LNCaP clone FGC (cell line): ENCODE measurements at regions not wholly inside any gene's neighbourhood (a gene's known extent, or its start where the extent isn't known, plus 50 kb on each side); places are given as distances from the start of the nearest gene placed in this dataset.
"Not testable (repeated sequence)": the region's sequence is repeated elsewhere in the genome, so short reads cannot be mapped to it uniquely, and the experiment has no call there.

Experiments
- DNase-seq: peaks from one replicate; pipeline ENCODE4 v3.0.0-alpha.2; 2011; ENCODE audit warnings: low read depth
- H3K4me3 ChIP-seq: 2 replicates; pipeline ENCODE4 v1.5.1; 2011; ENCODE audit warnings: mild to moderate bottlenecking, low read depth, low read length, control low read depth

DNA sequence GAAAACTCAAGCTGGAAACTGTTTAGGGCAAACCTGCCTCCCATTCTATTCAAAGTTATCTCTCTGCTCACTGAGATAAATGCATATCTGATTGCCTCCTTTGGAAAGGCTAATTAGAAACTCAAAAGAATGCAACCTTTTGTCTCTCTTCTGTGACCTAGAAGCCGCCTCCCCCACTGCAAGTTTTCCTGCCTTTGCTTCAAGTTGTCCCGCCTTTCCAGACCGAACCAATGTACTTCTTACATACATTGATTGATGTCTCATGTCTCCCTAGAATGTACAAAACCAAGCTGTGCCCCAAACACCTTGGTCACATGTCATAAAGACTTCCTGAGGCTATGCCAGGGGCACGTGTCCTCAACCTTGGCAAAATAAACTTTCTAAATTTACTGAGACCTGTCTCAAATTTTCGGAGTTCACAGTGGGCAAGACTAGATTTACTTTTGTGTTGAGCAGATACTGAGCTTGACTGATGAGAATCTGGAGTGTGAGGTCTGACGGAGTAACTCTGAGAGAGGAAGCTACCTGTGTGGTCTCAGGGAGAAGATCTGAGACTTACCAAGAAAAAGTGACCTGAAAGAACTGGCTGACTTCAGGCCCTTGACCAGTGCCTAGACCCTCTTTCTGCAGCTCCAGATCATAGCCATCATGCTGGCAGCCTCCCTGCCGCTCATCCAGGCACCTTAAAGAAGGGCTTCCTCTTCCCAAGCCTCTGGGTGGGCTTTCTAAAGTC lies 124.7 kb upstream of the NBPF9 start:
- not testable (repeated sequence) for H3K4me3 ChIP-seq, DNase-seq

DNA sequence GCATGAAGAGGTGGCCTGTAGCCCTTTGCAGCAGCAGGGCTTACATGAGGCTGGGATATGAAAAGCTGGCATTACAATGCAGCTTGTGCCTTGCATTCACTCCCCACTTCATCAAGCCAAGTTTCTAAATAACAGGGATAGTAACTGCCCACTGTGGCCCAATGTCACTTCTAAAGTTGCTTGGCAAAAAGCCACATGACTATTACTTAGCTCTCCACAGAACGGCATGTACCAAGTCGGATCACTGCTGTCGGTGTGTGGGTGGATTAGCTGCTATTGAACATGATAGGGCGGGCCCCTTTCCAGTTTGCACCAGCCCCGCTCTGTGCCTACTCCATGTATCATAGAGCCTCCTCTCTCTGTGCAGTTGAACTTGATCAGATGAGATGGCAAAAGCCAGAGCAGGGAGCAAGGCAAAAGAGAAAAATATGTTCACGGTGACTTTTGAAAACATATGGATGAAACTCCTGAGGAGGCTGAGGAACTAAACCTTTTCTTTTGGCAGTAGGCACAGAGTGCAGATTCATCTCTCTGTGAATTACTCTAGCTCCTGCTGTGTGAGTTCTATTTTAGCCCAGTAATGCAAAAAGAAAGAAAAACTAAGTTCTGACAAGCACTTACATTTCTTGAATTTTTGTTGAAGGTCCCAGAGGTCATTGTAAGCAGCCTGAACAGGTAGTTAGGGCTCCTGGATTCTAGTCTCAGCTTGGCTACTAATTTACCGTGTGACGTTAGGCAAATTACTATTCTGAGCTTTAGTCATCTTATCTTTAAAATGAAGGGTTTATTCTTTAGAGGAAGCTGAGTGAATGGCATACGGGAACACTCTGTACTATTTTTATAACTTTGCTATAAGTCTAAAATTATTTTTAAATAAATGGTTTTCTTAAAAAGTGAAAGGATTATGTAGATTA lies 125.6 kb upstream of the NBPF9 start:
- not testable (repeated sequence) for H3K4me3 ChIP-seq, DNase-seq

DNA sequence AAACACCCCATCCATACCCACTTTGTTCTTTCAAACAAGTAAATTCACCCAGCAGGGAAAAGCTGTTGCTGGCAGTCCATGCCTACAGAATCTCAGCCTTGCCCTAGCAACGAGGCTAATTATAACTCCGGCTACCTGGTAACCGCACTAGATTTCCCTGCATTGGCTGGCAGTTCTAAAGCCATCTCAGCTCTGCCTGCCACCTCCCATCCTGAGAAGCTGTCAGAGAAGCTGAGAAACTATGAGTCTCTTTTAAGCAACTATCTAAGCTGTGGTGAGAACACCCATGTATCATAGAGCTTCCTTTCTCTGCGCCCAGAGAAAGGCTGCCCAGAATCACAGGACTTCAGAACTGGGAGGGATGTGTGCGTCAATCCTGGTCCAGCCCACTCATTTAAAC lies 126.5 kb upstream of the NBPF9 start:
- H3K4me3 ChIP-seq, DNase-seq: not testable (repeated sequence)

DNA sequence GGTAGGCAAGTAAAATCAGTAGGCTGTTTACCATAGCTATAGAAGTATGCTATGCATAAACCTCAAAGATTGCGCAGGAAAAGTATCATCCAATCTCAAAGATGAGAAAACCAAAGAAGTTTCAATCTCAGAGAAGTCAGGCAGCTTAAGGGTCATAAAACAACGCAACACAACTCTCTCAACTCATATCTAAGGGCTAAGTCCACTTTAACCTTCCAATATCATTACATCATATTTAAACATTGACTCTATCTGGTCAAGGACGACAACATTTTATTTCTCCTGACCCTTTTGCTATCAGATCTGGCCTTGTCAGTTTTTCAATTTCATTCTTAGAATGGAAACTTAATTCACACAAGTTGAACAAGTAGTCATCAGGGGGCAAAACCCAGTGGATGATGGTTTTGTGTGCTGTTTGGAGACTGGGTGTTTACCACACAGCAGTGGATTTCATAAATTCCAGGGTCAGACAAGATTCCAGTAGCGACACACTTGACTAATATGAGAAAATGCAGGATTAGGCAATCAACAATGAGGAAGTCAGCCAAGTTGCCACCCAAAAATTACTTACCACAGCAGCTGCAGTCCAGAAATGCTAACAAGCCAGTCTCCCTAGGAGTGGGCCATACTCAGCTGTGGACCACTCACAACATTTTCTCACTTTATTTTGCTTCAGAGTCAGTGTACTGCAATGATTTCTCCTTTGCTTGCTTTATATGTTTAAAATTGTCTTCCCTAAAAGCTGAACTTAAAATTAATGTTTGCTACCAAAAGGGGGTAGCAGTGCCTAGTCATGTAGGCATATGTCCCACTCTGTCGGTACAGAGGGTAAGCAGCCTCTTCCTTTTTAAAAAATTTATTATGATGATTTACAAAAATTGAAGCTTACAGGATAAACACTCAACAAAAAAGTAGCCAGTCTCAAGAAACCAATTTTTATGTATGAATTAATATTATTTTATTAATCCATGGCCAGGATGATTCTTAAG lies 131.9 kb upstream of the NBPF9 start:
- H3K4me3 ChIP-seq, DNase-seq: not testable (repeated sequence)

DNA sequence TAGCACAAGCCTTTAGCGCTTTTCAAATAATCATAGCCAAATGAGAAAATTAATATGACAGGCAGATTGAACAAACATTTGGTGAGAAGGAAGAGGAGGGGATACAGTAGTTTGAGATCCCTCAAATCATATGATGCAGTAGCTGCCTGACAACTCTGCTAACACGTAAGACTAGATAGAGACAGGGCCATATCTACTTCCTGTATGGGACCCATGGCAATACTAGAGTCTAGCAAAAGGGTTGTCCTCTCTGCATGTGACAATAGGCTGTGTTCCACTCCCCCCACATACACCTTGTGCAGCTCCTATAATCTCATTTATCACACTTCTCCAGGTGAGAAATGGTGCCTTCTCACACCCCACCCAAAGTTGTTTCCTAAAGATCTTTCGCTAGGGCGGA lies 134.2 kb upstream of the NBPF9 start:
- not testable (repeated sequence) for DNase-seq, H3K4me3 ChIP-seq

DNA sequence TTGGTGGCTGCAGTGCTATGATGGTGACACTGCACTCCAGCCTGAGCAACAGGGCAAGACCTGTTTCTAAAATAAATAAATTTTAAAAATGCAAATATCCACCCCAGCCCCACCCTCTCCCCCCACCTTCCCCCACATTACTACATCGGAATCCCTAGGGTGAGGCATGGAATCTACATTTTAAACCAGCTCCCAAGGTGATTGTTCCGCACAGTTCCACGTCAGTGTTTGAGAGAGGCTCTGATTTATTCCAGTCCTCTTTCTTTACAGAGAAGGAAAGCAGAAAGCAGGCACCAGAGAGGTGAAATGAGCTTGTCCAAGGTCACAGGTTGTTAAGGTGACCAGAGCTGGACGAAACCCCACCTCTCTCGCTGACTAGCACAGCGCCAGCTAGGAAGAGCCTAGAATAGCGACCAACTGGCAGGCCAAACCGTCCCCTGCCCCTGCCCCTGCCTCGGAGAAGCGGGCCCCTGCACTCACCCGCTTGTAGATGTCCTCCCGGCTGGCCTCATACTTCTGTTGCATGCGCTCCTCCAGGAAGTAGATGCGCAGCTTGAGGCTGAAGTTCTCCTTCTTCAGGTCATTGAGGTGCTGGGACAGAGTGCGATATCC lies 136.7 kb upstream of the NBPF9 start:
- not testable (repeated sequence) for DNase-seq, H3K4me3 ChIP-seq

DNA sequence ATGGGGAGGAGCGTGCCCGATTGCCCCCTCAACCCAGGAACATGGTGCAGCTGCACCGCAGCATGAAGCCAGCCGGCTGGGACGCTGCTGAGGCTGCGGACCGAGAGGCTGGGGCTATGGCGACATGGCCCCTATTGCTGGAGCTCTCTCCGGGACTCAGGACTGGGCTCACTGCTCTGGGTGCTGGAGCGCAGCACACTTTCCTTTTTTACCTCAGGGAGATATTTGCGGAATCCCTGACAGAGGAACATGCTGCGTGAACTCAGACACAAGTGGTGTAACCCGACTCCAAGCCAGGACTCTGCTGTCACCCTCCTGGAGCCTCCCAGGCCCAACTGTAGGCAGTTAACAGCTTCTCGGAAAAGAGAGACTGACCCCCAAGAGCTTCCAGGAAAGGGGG lies 137.2 kb upstream of the NBPF9 start:
- H3K4me3 ChIP-seq, DNase-seq: not testable (repeated sequence)

DNA sequence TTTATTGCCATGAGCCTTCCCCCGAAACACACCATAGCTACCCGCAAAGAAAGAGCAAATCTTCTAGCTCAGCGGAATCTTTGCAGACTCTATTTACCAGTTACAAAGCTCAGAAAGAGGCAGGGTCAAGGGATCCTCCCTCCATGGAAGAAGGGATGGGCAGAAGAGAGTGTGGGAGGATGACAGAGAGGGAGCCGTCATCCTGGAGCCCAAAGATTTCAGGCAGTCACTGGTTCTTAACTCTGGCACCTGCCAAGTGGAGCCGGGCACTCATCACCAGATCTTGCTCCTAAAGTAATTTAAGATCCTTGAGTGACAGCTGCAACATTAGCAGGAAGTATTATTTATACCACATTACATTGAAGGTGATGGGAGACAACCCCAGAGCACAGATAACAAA lies 137.9 kb upstream of the NBPF9 start:
- not testable (repeated sequence) for DNase-seq, H3K4me3 ChIP-seq

DNA sequence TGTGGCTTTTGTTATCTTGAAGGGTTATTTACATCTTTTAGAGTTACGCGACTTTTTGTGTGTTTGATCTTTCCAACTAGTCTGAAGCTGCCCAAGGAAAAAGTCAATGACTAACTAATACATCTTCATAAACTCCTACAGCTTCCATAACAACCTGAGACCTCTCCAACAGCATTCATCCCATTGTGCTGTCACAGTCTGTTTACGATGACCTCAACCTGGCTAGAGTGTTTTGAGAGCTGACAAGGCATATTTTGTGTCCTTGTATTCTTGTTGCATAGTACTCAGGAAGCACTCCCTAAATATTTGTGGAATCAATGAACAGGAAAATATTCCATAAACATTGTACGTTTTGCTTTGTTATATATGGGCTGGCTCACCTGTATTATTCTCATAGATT lies 140.2 kb upstream of the NBPF9 start:
- DNase-seq, H3K4me3 ChIP-seq: not testable (repeated sequence)

DNA sequence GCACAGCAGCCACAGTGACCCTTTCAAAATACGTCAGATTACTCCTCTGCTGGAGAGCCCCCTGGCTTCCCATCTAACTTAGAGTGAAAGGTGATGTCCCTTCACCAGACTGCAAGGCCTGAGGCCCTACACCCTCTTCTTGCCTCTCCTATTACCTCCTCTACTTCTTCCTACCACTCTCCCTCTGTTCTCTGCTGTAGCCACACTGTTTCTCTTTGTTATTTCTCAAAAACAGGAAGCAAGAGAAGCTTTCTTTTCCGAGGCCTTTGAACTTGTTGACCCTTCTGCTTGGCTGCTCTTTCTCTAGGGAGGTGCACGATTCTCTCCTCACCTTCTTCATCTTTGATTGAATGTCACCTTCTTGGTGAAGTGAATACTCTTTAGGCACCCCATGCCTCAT lies 141.3 kb upstream of the NBPF9 start:
- not testable (repeated sequence) for DNase-seq, H3K4me3 ChIP-seq

DNA sequence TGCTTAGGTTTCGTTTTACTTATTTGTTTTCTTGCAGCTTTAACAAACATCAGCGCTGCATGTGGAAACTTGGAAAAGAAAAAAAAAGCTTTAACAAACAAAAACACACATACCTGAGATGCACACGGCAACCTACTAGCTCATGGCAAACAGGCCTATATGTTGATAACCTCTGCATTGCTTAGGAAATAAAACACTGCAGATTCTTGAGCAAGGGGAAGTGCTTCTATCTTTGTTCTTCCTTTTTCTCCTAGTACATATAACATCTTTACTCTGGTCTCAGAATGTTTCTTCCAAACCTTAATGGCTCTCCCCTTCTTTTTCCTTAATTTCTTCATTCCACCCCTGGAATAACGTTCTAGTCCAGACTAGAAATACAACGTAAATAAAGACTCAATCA lies 142.9 kb upstream of the NBPF9 start:
- DNase-seq, H3K4me3 ChIP-seq: not testable (repeated sequence)

DNA sequence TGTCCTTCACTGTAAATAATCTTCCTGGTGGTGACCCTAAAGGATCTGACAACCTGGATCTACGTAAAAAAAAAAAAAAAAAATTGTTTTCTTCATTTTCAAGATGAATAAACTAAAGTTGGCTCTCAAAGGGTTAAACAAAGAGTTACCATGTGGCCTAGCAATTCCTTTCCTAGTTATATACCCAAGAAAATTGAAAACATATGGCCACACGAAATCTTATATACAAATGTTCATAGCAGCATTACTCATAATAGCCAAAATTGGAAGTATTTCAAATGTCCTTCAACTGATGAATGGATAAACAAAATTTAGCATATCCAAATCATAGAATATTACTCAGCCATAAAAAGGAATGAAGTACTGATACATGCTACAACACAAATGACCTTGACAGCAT lies 145.3 kb upstream of the NBPF9 start:
- DNase-seq, H3K4me3 ChIP-seq: not testable (repeated sequence)

DNA sequence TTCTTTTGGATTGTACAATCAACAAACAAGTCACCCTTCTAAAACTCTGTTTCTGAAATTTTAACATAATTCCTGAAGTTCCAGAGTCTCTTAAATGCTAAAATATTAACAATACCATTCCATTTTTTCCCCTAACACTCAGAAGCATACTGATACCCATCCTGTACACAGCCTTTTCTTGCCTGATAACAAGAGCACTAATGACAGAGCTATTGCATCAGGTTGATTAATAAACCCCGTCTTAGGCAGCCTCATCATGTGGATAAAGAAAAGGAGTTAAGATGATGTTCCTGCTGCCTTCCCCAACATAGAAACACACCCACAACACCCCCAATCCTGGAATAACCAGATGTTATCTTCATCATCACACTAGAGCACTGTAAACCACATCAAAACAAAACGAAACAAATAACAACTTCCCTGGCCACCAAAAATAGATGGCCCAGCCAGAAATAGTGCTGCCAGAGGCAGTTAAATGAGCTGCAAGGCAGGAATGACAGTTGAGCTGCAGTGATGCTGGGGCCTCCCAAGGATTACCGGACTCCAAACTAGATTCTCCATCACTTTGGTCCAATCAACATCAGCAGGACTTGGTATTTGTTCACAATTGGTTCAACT lies 146.6 kb upstream of the NBPF9 start:
- DNase-seq: not testable (repeated sequence)

DNA sequence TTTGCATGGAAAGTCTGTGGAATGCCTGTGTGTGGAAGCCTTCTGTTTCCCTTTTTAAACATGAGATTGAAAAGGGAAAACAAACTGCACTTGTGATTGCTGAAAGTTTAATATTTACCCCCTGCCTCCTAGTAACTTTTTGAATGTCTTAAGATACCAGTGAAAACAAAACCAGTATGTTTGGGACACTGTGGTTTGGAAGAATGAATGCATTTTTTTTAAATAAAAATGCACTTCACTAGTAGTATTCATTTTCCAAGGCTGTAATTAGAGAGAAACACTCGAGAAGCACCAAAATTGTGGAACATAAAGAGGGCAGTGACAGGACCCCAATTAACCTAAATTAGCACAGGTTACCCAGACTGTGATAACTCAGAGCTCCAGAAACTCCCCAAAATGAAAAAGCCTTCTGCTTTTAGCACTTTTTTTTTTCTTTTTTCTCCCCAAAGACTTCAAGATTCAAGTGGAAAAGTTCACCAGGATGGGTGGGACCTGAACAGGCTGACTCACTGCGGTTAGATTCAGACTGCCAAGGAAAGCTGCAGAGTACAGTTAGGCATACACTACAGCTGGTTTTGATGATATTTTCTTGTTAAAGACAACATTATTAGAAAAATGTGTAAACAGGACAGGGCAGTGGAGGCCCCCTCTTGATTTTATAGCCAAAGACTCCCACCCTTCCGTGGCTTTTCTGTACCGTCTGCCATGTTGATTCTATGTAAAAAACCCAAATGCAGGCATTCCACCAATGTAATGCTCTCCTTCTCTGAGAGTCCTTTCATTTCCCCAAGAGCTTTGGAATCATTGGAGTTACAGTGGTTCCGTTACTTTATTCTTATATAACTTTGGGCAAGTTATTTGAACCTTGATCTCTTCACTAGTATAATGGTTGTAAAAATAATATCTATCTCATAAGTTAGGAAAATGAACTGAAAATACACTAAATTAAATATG lies 151.8 kb upstream of the NBPF9 start:
- DNase-seq, H3K4me3 ChIP-seq: not testable (repeated sequence)

More for the DNA sequence above, 146.6 kb upstream of the NBPF9 start:
- H3K4me3 ChIP-seq: not testable (repeated sequence)

DNA sequence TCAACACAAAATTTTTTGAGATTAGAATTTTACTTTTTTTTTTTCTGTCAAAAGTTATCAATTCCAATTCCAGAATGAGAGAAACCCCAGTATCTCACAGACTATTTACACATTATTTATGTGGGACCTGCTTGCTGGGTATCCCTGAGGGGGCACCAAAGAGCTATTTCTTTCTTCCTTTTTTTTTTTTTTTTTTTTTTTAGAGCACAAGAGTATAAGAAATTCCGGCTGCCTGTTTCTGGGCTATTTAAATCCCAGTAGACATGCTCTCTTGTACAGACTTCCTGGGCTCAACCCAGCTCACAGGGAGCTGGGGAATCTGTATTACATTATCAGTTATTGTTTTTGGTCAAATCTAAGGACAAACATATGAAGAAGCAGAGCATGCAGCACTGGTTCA lies 156.9 kb upstream of the NBPF9 start:
- H3K4me3 ChIP-seq, DNase-seq: not testable (repeated sequence)

DNA sequence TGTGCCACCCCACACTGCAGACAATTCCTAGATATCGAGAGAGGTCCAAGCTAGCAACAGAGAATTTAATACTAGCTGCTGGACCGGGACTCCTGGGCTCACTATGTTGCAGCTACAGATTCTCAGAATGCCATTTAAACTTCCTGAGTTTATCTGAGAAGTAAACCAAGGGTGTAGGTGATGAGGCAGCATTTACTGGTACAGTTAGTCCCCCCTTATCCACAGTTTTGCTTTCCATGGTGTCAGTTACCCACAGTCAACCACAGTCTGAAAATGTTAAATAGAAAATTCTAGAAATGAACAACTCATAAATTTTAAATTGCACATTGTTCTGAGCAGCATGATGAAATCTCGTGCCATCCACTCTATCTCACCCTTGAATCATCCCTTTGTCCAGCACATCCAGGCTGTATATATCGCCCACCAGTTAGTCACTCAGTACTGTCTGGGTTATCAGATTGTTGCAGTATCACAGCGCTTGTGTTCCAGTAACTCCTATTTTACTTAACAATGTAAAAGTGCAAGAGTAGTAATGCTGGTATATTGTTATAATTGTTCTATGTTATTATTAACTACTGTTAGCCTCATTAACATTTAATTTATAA lies 157.5 kb upstream of the NBPF9 start:
- not testable (repeated sequence) for H3K4me3 ChIP-seq, DNase-seq

DNA sequence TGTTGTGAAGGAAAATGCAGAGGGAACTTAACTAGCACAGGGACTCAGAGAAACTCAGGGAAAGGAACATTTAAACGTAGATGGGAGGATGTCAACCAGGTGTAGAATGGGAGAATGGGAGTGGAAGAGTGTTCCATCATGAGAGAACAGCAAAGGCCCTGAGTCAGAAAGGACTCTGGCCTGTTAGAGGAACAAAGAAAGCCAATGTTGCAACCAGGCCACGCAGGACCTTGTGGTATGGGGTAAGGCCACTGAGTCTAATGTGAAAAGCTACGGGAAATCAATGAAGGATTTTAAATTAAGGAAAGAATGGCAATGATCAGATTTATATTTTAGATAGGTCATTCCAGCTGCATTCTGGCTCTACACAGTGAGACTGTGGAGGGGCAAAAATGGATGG lies 163.9 kb upstream of the NBPF9 start:
- H3K4me3 ChIP-seq, DNase-seq: not testable (repeated sequence)
